DMS53 treated with DMSO at 0.1 percent for 48 hours (cell line): ENCODE measurements at regions not wholly inside any gene's neighbourhood (a gene's known extent, or its start where the extent isn't known, plus 50 kb on each side); places are given as distances from the start of the nearest gene placed in this dataset.

ENCODE experiments used
- DNase-seq: peaks from one replicate; lab custom pipeline; 2025; ENCODE audit not compliant: unreplicated experiment; lab: John Stamatoyannopoulos, UW

GRCh38 chr2:177031438-177032180, 181.0 kb upstream of the HNRNPA3 start:
- no peak for DNase-seq

GRCh38 chr2:177036747-177037146, 175.8 kb upstream of the HNRNPA3 start:
- DNase-seq: peak; percentile 71

GRCh38 chr2:177037569-177037968, 175.0 kb upstream of the HNRNPA3 start:
- DNase-seq: no peak

- no peak for DNase-seq
Observed at GRCh38 chr2:177038787-177039484, 173.7 kb upstream of the HNRNPA3 start.

GRCh38 chr2:177042311-177042710, 170.3 kb upstream of the HNRNPA3 start:
- no peak for DNase-seq

- DNase-seq: no peak
Observed at GRCh38 chr2:177044671-177045070, 167.9 kb upstream of the HNRNPA3 start.

GRCh38 chr2:177048981-177049380, 163.6 kb upstream of the HNRNPA3 start:
- no peak for DNase-seq

- no peak for DNase-seq
Observed at GRCh38 chr2:177051278-177051677, 161.3 kb upstream of the HNRNPA3 start.

- no peak for DNase-seq
Observed at GRCh38 chr2:177052471-177052870, 160.1 kb upstream of the HNRNPA3 start.

- no peak for DNase-seq
Observed at GRCh38 chr2:177053038-177053437, 159.6 kb upstream of the HNRNPA3 start.

GRCh38 chr2:177053716-177054115, 158.9 kb upstream of the HNRNPA3 start:
- no peak for DNase-seq

GRCh38 chr2:177056481-177056929, 156.1 kb upstream of the HNRNPA3 start:
- DNase-seq: no peak

- no peak for DNase-seq
Observed at GRCh38 chr2:177058747-177059146, 153.8 kb upstream of the HNRNPA3 start.

- DNase-seq: no peak
Observed at GRCh38 chr2:177059293-177059692, 153.3 kb upstream of the HNRNPA3 start.

- no peak for DNase-seq
Observed at GRCh38 chr2:177063331-177063730, 149.3 kb upstream of the HNRNPA3 start.

- DNase-seq: no peak
Observed at GRCh38 chr2:177064422-177064821, 148.2 kb upstream of the HNRNPA3 start.

GRCh38 chr2:177068967-177069366, 143.6 kb upstream of the HNRNPA3 start:
- DNase-seq: no peak

- no peak for DNase-seq
Observed at GRCh38 chr2:177072090-177072489, 140.5 kb upstream of the HNRNPA3 start.

GRCh38 chr2:177073611-177074010, 139.0 kb upstream of the HNRNPA3 start:
- no peak for DNase-seq

GRCh38 chr2:177074099-177074710, 138.4 kb upstream of the HNRNPA3 start:
- no peak for DNase-seq

GRCh38 chr2:177075254-177075653, 137.3 kb upstream of the HNRNPA3 start:
- DNase-seq: no peak

GRCh38 chr2:177076636-177077179, 135.9 kb upstream of the HNRNPA3 start:
- DNase-seq: no peak
